HepG2 (cell line): ENCODE measurements at regions not wholly inside any gene's neighbourhood (a gene's known extent, or its start where the extent isn't known, plus 50 kb on each side); places are given as distances from the start of the nearest gene placed in this dataset.

Experiments used
- ASH2L ChIP-seq: fragments of 300-600, 200-600 bp; sonication (generic); IDR thresholded peaks from 2 replicates; pipeline ENCODE4 v1.7.0; 2017; ENCODE audit warnings: low read depth, mild to moderate bottlenecking, moderate library complexity, mixed read lengths, low read length; ENCODE audit not compliant: insufficient read length
- ATAD3A ChIP-seq: sonication (generic); formaldehyde crosslinking; IDR thresholded peaks from 2 replicates; pipeline ENCODE4 v1.4.0; 2020; ENCODE audit warnings: missing genetic modification reagents
- GABPA ChIP-seq, 2 experiments: IDR thresholded peaks; 2 replicates each; pipeline ENCODE4 v1.6.1; 2011 to 2016; ENCODE audit warnings: low read depth in 2 of 2, low read length in 1 of 2, missing biosample characterization in 1 of 2, missing genetic modification characterization in 1 of 2
- HNRNPH1 ChIP-seq: fragments of 200-400 bp; formaldehyde crosslinking; optimal IDR thresholded peaks from 2 replicates; pipeline ENCODE3; 2017; ENCODE audit warnings: mild to moderate bottlenecking, low read depth, low read length
- HNRNPUL1 ChIP-seq: fragments of 200-400 bp; formaldehyde crosslinking; IDR thresholded peaks from 2 replicates; pipeline ENCODE4 v1.6.1; 2017; ENCODE audit warnings: low read depth, mild to moderate bottlenecking, low read length, moderate library complexity
- KLF16 ChIP-seq, 2 experiments: sonication (generic) in 1 of 2; formaldehyde crosslinking in 1 of 2; IDR thresholded peaks; 2 replicates each; pipeline versions ENCODE4 v1.6.1 to v1.8.0; 2016 to 2023; ENCODE audit warnings: missing genetic modification reagents in 2 of 2, missing compliant biosample characterization in 1 of 2
- MTF2 ChIP-seq: sonication (generic); formaldehyde crosslinking; IDR thresholded peaks from 2 replicates; pipeline ENCODE4 v1.5.0; 2020; ENCODE audit warnings: missing genetic modification reagents, borderline replicate concordance
- NRL ChIP-seq: sonication (generic); formaldehyde crosslinking; IDR thresholded peaks from 2 replicates; pipeline ENCODE4 v1.5.0; 2020; ENCODE audit warnings: missing genetic modification reagents, mild to moderate bottlenecking, moderate library complexity, borderline replicate concordance
- PITX1 ChIP-seq: sonication (generic); formaldehyde crosslinking; IDR thresholded peaks from 2 replicates; pipeline ENCODE4 v1.5.1; 2020; ENCODE audit warnings: mild to moderate bottlenecking, missing genetic modification reagents
- RAD21 ChIP-seq: fragments of 450-650 bp; formaldehyde crosslinking; IDR thresholded peaks from 2 replicates; pipeline ENCODE4 v1.5.0; 2020; ENCODE audit warnings: mild to moderate bottlenecking
- RFX5 ChIP-seq: IDR thresholded peaks from 2 replicates; pipeline ENCODE4 v1.6.1; 2011; ENCODE audit warnings: low read depth, low read length, improper control_type of control experiment
- SATB2 ChIP-seq: sonication (generic); formaldehyde crosslinking; IDR thresholded peaks from 2 replicates; pipeline ENCODE4 v1.5.0; 2020; ENCODE audit warnings: missing genetic modification reagents
- SMARCC2 ChIP-seq: fragments of 450-650 bp; IDR thresholded peaks from 2 replicates; pipeline ENCODE4 v1.6.1; 2017; ENCODE audit warnings: antibody characterized with exemption, mild to moderate bottlenecking
- SNAI1 ChIP-seq: sonication (generic); formaldehyde crosslinking; IDR thresholded peaks from 2 replicates; pipeline ENCODE4 v1.5.0; 2020; ENCODE audit warnings: mild to moderate bottlenecking, missing genetic modification reagents, borderline replicate concordance
- TCF7L2 ChIP-seq: IDR thresholded peaks from 2 replicates; pipeline ENCODE4 v1.6.1; 2011; ENCODE audit warnings: mild to moderate bottlenecking, low read depth, low read length, moderate library complexity
- ZMYM3 ChIP-seq: sonication (generic); formaldehyde crosslinking; IDR thresholded peaks from 2 replicates; pipeline ENCODE4 v1.5.1; 2020; ENCODE audit warnings: mild to moderate bottlenecking, missing genetic modification reagents
- ZNF329 ChIP-seq: sonication (generic); formaldehyde crosslinking; IDR thresholded peaks from 2 replicates; pipeline ENCODE4 v1.9.0; 2021; ENCODE audit warnings: low read depth, mild to moderate bottlenecking, missing genetic modification reagents
- ZNF446 ChIP-seq: sonication (generic); formaldehyde crosslinking; IDR thresholded peaks from 2 replicates; pipeline ENCODE4 v1.5.0; 2020; ENCODE audit warnings: mild to moderate bottlenecking, missing genetic modification reagents
- ZNF781 ChIP-seq: sonication (generic); formaldehyde crosslinking; IDR thresholded peaks from 2 replicates; pipeline ENCODE4 v1.5.1; 2020; ENCODE audit warnings: borderline replicate concordance, mild to moderate bottlenecking, missing genetic modification reagents; ENCODE audit errors: not compliant biosample characterization
- ZNF850 ChIP-seq: sonication (generic); formaldehyde crosslinking; conservative IDR thresholded peaks from 2 replicates; pipeline ENCODE4 v1.9.0; 2021; ENCODE audit warnings: mild to moderate bottlenecking, missing genetic modification reagents
- ZSCAN25 ChIP-seq: sonication (generic); formaldehyde crosslinking; IDR thresholded peaks from 2 replicates; pipeline ENCODE4 v1.8.0; 2022; ENCODE audit warnings: mild to moderate bottlenecking, missing genetic modification reagents
- ZSCAN31 ChIP-seq: sonication (generic); formaldehyde crosslinking; IDR thresholded peaks from 2 replicates; pipeline ENCODE4 v1.5.0; 2020; ENCODE audit warnings: low read depth, mild to moderate bottlenecking, missing genetic modification reagents
- TF ChIP-seq, protein P1 (sequence below): sonication (generic); formaldehyde crosslinking; IDR thresholded peaks from 2 replicates; pipeline ENCODE4 v1.4.0; 2020; ENCODE audit warnings: missing genetic modification reagents
- TF ChIP-seq, protein P2 (sequence below): sonication (generic); formaldehyde crosslinking; conservative IDR thresholded peaks from 2 replicates; pipeline ENCODE4 v1.8.0; 2022; ENCODE audit warnings: missing genetic modification reagents
- TF ChIP-seq, protein P3 (sequence below): sonication (generic); formaldehyde crosslinking; IDR thresholded peaks from 2 replicates; pipeline ENCODE4 v1.4.0; 2020; ENCODE audit warnings: missing genetic modification reagents

DNA sequence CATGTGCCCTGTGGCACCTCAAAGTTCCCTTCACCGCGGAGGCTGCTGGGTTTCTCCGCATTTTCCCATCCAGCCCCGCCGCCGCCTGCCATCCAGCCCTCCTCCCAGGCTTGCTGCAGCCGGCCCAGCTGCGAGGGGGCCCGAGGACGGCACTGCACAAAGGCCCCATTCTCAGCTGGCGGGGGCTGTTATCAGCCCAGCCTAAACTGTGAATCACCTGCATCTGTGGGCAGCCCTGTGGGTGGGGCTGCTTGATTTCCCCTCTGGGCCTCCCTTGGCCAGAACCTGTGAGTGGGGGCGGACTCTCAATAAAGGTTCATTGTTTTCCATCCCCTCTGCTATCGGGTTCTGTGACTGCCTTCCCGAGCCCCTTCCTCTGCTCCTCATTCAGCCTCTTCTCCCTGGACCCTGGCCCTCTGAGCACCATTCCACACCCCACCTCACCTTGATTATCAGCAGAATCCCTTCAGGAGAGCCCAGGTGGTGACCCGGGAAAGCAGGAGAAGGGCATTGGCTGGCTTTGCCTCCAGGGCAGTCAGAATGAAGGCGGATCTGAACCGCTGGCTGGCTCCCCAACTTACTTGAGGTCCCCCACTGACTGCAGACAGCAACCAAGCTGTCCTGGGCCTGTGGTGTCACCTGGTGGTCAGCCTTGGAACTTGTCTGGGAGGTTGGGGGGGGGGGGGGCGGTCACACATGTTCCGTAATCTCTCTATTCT lies 204.5 kb downstream of the ZFP36L2 start (continued):
- TF ChIP-seq ZNF446 (peak; percentile 59; the same call in 1 of the 2 replicates), PITX1 (CRISPR knock-in tag) (no peak), ZSCAN31 (CRISPR knock-in tag) (no peak), RFX5 (no peak), ATAD3A (CRISPR knock-in tag) (0 out of 2 replicates have a peak, but pooled peaks have one; percentile 10), ZNF781 (no peak), HNRNPH1 (no peak), GABPA (IDR thresholded peaks at IDR 0.05; ENCODE audit: low read depth, low read length) (no peak), GABPA (CRISPR knock-in tag; IDR thresholded peaks at IDR 0.05; ENCODE audit: low read depth) (no peak), ZMYM3 (no peak), SATB2 (CRISPR knock-in tag) (no peak), TCF7L2 (no peak), RAD21 (peak; percentile 72), SMARCC2 (no peak), ASH2L (no peak), MTF2 (CRISPR knock-in tag) (no peak), ZNF329 (CRISPR knock-in tag) (no peak), SNAI1 (CRISPR knock-in tag) (no peak), NRL (no peak), KLF16 (CRISPR knock-in tag; IDR thresholded peaks at IDR 0.05) (no peak), ZNF850 (no peak), ZSCAN25 (CRISPR knock-in tag) (no peak), HNRNPUL1 (no peak)
- TF ChIP-seq, protein P1, sequence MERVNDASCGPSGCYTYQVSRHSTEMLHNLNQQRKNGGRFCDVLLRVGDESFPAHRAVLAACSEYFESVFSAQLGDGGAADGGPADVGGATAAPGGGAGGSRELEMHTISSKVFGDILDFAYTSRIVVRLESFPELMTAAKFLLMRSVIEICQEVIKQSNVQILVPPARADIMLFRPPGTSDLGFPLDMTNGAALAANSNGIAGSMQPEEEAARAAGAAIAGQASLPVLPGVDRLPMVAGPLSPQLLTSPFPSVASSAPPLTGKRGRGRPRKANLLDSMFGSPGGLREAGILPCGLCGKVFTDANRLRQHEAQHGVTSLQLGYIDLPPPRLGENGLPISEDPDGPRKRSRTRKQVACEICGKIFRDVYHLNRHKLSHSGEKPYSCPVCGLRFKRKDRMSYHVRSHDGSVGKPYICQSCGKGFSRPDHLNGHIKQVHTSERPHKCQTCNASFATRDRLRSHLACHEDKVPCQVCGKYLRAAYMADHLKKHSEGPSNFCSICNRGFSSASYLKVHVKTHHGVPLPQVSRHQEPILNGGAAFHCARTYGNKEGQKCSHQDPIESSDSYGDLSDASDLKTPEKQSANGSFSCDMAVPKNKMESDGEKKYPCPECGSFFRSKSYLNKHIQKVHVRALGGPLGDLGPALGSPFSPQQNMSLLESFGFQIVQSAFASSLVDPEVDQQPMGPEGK (CRISPR knock-in tag), result peak; percentile 82
- TF ChIP-seq, protein P2, sequence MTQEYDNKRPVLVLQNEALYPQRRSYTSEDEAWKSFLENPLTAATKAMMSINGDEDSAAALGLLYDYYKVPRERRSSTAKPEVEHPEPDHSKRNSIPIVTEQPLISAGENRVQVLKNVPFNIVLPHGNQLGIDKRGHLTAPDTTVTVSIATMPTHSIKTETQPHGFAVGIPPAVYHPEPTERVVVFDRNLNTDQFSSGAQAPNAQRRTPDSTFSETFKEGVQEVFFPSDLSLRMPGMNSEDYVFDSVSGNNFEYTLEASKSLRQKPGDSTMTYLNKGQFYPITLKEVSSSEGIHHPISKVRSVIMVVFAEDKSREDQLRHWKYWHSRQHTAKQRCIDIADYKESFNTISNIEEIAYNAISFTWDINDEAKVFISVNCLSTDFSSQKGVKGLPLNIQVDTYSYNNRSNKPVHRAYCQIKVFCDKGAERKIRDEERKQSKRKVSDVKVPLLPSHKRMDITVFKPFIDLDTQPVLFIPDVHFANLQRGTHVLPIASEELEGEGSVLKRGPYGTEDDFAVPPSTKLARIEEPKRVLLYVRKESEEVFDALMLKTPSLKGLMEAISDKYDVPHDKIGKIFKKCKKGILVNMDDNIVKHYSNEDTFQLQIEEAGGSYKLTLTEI, result no peak
- TF ChIP-seq, protein P3, sequence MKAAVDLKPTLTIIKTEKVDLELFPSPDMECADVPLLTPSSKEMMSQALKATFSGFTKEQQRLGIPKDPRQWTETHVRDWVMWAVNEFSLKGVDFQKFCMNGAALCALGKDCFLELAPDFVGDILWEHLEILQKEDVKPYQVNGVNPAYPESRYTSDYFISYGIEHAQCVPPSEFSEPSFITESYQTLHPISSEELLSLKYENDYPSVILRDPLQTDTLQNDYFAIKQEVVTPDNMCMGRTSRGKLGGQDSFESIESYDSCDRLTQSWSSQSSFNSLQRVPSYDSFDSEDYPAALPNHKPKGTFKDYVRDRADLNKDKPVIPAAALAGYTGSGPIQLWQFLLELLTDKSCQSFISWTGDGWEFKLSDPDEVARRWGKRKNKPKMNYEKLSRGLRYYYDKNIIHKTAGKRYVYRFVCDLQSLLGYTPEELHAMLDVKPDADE (CRISPR knock-in tag), result no peak
